NCI-H2171 (cell line): ENCODE measurements at regions not wholly inside any gene's neighbourhood (a gene's known extent, or its start where the extent isn't known, plus 50 kb on each side); places are given as distances from the start of the nearest gene placed in this dataset.
"Not testable (repeated sequence)": the region's sequence is repeated elsewhere in the genome, so short reads cannot be mapped to it uniquely, and the experiment has no call there.

Experiments
- DNase-seq: peaks from one replicate; lab custom pipeline; 2025; lab: John Stamatoyannopoulos, UW

DNA sequence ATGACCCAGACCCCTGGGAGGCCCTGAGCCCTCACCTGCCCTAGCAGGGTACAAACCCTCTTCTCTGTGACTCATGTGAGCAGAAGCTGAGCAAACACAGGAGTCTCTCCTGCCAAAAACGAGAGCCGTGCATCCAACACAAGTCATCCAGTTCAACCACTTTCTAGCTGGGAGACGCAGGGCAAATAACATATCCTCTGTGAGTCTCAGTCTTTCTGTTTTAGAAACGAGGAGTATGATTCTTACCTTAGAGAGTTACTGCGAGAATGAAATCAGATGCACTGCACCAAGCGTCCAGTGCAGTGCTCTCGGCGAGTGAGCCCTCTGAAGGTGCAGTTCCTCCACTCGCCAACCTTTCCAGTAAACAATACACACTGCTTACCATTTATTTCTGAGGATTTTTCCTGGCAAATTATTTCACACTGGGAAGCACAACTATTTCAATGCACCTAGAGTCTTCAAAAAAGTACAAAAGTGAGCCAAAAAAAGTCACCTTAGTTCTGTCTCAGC is 331.8 kb upstream of the MYT1L start:
- DNase-seq, result no peak

DNA sequence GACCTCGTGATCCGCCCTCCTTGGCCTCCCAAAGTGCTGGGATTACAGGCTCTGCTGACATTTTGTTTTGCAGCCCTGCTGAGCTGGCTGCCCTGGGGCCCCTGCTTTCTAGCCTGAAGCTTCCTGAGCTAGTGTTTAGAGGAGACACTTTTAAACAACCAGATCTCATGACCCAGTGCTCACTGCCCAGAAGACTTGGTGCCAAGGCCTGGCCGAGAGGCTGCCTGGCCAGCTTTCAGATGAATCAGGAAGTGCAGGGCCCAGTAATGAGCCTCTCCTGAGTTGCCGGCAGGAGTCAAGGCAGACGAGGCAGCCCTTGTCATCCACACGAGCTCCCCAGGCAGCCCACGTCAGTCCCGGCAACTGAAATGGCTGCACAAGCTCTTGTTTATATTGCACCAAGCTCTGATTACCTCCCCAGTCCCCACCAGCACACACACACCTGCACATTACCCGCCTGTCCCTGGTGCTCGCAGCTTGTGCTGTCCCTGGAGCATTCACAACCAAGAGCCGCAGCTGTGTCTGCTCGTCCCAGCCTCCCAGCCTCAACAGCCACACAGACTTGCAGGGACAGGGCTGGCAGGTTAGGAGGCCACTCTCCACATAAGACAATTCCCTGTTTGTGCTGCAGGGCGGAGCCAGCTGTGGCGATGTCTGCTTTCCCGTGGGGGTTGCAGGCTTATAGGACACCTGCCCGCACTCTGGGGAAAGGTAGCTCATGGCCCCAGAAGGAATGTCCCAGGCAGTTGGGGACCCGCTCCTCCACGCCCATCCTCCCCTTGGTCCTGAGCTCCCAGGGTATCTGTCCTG is 331.2 kb upstream of the MYT1L start:
- DNase-seq, result peak; percentile 89

DNA sequence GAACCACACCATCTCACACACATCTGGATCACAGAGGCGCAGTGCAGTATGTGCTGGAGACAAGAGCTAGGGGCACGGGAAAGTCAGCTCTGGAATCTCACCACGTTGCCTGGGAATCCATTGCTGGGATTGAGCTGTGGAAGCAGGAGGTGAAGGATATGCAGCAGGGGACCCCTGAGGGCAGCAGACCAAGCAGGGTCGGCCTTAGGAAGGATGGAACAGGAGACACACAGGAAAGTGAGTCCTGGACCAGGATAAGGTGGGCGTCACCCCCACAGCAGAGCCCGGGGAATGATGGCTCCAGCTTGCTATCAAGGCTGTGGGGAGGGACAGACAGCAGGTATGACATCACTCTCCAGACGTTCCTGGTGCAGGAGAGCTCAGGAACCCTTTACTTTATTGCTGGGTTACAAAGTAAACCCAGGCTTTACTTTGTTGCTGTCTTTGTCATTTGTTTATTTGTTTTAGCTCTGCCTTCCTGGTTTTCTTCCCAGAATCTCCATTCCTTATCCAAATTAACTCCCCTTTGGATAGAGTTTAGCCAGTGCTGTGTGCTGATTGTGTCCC is 329.8 kb upstream of the MYT1L start:
- no peak for DNase-seq

DNA sequence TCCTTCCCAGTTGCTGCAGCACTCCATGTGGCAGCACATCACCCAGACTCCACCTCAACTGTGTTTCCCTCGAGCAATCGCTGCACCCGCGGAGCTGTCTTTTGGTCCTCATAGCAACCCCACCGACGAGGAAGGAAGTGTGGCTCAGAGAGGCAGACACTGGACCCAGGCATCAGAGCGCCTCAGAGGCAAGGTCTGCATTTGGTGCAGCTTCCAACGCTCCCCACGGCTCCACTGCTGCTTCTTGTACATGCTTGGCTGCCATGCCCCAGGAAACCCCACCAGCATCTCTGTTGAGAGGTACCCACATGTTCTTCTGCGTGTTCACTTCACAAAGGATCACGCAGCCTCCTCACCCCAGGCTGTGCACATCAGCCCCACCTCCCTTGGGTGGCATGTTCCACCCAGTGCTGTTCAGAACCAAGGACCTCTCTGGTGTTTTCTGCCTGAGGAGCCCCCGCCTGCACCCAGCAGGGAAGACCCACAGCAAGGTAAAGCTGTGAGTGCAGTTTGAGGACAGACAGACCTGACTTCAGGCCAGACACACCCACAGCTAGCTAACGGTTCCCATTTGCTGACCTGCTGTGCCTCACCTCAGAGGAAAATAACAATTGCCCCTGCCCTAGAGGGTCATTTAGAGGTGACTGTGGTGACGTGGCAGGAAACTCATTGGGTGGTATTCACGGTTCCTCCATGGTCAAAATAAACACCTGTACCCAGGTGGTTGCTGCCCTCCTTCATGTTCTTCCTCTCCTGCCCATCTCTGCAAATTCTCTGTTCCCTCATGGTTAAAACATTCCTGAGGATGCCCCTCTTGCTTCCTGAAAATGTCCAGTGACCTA is 326.3 kb upstream of the MYT1L start:
- DNase-seq, result no peak

DNA sequence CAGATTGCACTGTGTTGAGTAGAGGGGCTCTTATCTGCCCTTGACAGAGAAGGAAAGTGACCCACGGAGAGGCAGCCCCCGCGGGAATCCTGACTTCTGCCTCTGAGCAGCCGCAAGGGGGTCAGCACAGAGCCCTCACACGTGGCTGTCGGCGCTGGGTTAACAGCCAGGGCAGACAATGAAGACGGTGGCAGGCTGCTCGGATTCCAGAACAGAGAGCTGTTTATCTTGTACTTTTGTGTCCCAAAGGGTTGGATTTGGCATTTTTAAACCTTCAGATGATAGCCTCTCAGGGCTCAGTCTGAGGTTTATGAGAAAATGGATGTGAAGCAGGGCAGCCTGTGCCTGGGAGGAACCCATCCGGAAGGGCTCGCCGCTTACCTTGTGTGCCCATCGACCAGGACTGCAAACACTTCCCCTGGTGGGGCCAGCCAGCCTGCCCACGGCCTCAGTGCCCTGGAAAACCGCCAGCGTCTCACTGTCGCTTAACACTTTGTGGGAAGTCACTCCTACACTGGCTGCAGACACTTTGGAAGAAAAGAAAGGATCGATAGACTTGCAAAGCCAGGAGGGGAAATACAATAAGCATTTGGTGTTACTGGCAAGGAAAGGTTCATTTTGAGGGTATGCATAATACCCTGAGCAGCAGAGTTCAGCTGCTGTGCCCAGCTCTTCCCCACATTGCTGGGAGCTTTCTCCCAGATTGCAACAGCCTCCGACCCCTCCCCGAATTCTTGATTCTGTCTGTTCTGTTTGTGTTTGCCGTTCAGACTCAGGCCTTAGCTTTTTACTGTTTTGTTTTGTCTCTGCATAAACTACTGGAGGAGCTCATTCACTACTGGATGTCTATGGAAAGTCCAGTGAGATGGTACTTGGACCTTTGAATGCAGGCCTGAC is 325.3 kb upstream of the MYT1L start:
- DNase-seq, result no peak

DNA sequence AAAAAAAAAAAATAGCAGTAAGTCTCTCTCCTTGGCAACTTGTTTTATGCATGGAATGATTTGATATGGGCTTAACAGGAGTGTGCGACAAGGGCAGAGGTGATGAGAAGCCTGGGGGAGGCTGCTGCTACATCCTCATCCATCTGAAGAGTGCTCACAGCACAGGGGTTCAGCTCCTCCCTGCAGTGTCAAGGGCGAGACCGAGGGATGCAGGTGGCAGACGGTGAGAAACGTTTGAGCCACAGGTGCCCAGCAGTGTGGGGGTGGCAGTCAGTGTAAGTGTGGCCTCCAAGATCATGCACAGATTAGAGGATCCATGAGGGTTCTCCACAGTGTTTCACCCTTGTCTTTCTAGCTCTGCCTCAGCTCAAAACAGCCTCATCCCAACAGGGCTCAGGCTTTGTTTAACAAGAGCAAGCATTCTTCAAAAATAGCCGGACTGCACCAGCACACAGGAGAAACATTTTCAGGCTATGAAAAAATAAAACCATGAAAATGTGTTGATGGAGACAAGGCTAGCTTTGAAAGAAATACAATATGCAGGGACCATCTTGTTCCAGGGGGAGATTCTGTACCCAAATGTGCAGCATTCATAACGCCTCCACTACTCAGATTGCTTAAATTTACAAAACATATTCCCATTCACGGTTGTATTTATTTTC is 324.5 kb upstream of the MYT1L start:
- no peak for DNase-seq

DNA sequence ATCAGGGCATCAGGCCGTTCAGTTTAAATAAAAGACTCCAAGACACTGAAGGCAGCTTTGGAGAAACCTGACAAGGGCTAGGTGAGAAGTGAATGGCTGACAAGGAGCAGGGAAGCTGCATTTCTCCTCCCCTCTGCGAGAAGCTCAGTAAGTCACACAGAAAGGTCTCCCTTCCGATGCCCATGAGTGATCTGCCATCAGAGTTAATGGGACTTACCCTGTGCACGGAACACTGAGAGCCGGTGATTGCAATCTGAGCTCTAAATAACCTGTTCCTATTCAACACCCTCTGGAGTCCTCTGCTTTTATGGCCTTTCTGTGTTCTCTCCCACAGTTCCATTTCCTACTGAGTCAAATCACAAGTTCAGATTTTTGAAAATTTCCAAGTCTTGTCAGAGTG is 322.2 kb upstream of the MYT1L start:
- no peak for DNase-seq

DNA sequence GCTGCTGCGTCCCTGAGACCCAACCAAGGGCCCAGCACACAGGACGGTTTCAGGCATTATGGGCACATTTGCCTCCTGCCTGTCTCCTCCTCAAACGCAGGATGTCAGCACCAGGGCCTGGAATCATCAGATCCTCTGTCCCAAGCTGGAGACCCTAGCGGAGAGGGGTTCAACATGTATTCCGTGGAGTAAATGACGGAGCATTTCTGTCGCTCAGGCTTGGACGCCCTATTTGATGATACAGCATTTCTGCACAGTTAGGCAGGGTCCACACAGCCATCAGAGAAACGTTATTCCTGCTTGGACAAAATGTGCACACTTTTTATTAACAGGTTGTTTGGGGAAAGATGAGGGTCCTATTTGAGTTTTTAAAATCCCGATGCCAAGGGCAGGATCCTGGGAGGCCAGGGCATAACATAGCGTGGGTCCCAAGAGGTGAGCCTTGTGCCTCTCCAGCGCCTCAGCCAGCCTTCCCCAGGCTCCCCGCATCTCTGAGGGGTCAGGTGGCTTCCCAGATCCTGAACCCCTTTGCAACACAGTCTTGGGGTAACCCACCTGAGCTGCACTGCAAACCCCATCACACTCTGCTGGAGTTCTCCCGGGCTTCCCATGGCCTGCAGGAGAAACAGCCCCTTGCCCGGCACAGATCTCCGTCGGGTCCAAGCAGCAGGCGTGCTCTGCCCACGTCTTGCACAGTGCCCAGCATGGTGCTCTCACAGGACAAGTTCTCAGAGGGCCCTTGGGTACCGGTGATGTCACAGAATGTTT is 319.7 kb upstream of the MYT1L start:
- no peak for DNase-seq

DNA sequence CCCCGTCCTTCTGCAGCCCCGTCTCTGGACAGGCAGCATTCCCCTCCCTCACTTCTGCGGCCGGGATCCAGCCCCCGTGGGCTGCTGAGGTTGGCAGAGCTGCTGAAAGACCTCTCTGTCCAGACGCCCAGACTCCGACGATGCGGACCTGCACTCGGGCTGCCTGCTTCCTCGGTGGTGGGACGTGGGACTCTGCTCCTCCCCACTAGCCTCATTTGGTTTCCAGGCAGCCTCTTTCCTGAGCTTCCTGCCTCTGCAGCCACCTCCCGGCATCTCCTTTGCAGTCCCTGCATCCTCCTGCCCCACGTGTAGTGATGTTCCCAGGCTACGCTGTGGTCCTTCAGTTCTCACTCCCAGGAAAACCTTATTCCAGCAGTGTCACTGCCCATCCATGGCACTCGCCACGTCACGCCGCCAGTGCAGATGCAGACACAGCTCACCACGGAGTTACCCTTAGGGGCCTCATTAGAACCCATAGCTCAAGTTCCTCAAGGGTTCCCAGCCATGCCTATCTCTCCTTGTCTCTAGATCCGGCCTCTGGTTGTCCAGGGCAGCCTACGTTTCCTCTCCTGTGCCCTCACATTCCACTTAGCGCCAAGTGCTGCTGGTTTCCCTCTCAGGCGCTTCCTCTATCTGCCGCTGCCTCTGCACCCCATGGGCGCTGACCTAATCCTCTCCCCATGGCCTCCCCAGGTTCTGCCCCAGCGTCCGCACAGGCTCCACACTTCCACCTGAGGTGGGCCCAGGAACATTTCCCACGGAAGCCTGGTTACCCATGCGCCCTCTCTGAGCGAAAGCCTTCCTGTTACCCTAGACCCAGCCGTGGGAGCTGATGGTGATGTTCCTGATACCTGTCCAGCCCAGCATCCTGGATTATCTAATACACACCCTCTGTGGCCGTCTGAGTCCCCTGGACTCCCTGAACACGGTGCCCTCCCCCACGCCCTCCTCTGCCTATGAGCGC is 318.3 kb upstream of the MYT1L start:
- DNase-seq, result no peak

DNA sequence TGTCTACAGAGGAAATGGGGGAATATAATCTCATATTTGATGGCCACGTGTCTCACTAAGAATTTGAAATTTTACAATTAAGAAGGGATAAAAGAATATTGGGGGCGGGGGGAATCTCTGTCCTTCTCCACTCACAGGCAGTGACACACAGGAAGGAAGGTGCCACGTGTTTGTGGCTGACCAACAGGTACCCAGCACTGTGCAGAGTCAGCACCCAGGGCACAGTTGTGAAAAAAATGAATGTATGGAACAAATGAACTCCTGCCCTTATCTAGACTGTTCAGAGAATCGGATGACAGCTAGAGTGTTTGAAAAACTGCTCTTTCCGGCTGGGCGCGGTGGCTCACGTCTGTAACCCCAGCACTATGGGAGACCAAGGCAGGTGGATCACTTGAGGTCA is 317.0 kb upstream of the MYT1L start:
- DNase-seq, result no peak

DNA sequence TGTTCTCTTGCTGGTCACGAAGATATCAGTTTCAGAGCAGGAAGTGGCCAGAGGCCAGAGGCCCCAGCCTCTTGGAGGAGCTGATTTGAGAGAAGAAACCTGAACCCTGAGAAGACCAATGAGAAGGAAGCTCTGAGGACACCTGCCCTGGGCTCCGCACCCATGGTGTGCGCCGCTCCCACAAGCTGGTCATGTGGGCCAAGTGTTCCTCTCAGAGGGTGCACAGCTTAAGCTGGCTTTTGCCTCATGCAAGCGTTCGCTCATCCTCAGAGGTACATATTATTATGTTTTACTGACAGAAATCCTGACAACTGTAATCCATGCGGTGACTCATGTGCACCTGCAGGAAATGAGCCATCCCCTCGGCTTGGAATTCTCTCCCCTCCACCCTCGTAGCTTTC is 316.1 kb upstream of the MYT1L start:
- DNase-seq, result no peak

DNA sequence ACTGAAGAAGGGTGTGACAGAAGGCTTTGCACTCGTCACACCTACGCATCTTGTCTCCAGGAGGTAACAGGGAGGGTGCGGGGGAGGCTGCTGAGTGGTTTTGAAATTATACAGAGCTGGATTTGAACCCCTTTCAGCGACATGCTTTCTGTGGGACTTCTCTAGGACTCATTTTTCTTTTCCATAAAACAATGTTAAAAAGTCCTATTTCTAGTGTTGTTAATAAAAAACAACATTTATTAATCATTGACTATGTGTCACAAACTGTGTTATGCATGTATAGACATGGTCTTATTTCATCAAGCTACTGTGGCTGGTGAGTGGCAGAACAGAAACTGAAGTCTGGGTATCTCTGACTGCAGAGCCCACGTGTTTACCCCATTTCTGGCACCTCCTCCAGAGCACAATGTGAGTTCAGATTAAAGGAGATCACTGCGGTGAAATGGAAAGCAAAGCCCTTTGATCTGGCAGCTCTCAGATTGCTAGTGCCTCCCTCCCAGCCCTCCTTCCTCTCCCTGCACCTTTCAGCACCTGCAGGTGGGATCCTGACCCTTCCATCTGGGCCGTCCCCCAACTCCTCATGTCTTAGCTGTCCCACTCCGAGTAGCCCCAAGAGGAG is 315.5 kb upstream of the MYT1L start:
- no peak for DNase-seq

DNA sequence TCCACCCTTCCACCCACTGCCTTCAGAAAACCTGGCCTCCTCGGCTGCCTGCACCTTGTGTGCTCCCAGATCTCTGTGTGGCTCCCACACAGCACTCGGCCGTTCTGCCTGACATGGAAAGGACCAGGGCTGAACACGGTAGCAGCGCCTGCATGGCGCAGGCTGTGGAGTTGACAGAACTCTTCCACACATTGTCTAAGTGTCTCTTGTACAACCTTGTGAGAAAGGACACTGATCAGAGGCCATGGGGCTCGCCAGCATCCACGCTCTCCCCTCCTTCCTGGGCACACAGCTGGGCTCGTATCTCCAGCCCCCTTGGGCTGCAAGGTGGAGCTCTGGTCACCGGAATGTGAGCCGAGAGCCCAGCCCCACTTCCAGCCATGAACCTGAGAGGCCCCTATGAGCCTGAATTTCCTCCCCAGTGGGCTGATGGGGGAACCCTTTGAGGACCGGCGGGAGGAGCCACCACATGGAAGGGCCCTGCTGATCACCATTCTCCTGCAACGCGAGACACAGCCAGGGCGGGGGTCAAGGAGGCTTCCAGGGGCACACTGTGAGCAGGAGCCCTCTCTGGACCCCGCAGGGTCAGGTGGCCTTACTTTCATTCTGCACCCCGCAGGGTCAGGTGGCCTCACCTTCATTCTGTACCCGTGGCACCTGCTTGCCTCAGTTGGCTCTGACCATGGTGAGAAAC is 314.2 kb upstream of the MYT1L start:
- no peak for DNase-seq

DNA sequence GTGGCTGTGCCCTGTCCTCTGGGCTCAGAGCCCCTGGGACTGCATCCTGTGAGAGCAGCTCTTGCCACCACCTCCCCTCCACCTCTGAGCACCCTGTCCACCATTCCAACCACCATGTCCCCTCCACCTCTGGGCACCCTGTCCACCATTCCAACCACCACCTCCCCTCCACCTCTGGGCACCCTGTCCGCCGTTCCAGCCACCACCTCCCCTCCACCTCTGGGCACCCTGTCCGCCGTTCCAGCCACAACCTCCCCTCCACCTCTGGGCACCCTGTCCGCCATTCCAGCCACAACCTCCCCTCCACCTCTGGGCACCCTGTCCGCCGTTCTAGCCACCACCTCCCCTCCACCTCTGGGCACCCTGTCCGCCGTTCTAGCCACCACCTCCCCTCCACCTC is 313.7 kb upstream of the MYT1L start:
- DNase-seq, result not testable (repeated sequence)

DNA sequence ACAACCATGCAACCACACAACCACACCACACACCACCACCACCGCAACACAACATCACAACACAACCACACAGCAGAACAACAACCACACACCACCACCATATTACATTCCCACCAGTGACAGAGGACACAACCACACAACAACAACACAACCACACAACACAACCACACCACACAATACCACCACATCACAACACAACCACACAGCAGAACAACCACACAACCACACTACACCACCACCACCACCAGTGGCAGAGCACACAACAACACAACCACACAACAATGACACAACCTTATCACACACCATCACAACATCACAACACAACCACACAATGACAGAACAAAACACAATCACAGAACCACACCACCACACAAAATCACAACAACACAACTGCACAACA is 313.0 kb upstream of the MYT1L start:
- no peak for DNase-seq

DNA sequence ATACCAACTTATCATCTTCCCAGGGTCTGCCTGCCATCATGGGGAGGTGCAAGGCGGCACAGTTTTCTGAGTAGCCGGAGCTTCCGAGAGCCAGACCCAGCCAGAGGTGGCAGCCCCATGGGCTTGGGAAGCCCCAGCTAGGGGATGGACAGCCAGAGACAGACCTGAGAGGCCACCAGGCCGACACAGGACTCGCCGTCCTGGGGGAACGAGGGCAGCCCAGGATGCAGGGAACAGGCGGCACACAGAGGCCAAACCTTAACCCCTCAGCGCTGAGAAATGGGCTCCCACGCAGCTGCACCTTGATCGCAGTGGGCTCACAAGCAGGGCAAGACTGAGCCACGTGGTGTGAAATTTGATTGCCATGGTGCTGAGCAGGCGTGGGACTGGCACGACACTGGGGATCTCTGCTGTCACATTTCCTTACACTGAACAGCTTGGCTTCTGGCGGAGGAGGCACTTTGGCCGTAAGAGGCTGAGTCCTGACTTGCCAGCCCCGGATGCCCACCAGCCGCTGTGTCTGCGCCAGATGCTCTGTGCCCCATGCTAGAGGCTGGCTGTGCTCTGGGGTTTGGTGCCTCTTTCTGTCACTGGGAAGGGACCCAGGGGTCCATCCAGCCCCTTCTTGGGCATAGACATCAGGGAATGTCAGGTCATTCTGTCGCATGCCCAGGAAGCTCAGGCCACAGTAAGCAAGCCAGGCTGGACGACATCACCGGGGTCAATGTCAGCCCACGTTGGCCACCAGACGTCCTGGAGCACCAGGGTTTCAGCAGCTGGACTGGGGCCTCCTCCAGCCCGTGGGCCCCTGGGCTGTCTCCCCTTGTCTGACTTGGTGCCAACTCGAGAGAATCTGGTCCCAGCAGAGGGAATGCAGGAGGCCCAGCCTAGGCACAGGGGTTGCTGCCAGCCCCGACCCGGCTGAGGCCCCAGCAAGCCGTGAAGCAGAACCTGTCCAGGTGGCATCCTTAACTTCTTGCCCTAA is 312.1 kb upstream of the MYT1L start:
- peak; percentile 38 for DNase-seq
